ENCODE measurements at regions not wholly inside any gene's neighbourhood (a gene's known extent, or its start where the extent isn't known, plus 50 kb on each side); places are given as distances from the start of the nearest gene placed in this dataset.

DNA sequence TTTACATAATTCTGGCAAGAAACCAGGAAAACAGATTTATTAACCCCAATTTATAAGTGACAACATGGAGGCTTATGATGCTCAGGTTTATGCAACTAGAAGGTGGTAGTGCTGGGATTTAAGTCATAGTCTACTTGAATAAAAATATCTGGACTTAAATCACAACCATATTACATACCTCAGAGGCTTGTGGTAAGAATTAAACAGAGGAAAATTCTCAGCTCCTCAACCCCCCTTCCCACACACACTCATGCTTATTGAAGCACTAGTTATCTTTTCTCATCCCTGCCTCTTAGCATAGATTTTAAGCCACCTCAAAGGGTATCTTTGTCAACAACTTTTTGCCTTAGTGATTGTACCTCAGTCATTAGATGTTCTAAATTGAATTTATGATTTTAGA lies 731.0 kb downstream of the PRELID2 start:
- Histone ChIP-seq H3K27ac (ENCODE audit: control insufficient read depth, insufficient read depth, low read length) (no peak overlapping the region), H3K27me3 (ENCODE audit: control insufficient read depth, extremely low read depth, insufficient read depth, low read length) (no peaks in the 10 kb centered on the region), H3K4me1 (ENCODE audit: control insufficient read depth, extremely low read depth, insufficient read depth, low read length) (no peaks in the 10 kb centered on the region), H4K20me1 (ENCODE audit: control insufficient read depth, extremely low read depth, insufficient read depth, low read length) (no peaks in the 10 kb centered on the region), H3K9me3 (ENCODE audit: control insufficient read depth, low read depth, low read length) (no peaks in the 10 kb centered on the region), H3K4me3 (ENCODE audit: control insufficient read depth in 2 of 3, extremely low read depth in 1 of 3, insufficient read depth in 2 of 3, low read depth in 1 of 3, low read length in 3 of 3) (no peak overlapping the region), H3K36me3 (ENCODE audit: control insufficient read depth in 2 of 2, extremely low read depth in 1 of 2, insufficient read depth in 2 of 2, low read length in 2 of 2) (no peaks in the 10 kb centered on the region), H2AFZ (ENCODE audit: control insufficient read depth, low read length) (no peak overlapping the region), H3K4me2 (ENCODE audit: control insufficient read depth, extremely low read depth, insufficient read depth, low read depth, low read length) (no peak overlapping the region), H3K9me1 (ENCODE audit: control insufficient read depth, extremely low read depth, insufficient read depth, low read length) (no peaks in the 10 kb centered on the region), H3K79me2 (ENCODE audit: control insufficient read depth, insufficient read depth, low read length) (no peaks in the 10 kb centered on the region), H3K9ac (ENCODE audit: control insufficient read depth, extremely low read depth, insufficient read depth, low read length) (no peak overlapping the region)
- TF ChIP-seq EZH2 (IDR thresholded peaks at IDR 0.05; ENCODE audit: low read length), result no peak
- TF ChIP-seq, protein P1, sequence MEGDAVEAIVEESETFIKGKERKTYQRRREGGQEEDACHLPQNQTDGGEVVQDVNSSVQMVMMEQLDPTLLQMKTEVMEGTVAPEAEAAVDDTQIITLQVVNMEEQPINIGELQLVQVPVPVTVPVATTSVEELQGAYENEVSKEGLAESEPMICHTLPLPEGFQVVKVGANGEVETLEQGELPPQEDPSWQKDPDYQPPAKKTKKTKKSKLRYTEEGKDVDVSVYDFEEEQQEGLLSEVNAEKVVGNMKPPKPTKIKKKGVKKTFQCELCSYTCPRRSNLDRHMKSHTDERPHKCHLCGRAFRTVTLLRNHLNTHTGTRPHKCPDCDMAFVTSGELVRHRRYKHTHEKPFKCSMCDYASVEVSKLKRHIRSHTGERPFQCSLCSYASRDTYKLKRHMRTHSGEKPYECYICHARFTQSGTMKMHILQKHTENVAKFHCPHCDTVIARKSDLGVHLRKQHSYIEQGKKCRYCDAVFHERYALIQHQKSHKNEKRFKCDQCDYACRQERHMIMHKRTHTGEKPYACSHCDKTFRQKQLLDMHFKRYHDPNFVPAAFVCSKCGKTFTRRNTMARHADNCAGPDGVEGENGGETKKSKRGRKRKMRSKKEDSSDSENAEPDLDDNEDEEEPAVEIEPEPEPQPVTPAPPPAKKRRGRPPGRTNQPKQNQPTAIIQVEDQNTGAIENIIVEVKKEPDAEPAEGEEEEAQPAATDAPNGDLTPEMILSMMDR (optimal IDR thresholded peaks at IDR 0.05 in 1 of 3, IDR thresholded peaks at IDR 0.05 in 1 of 3, conservative IDR thresholded peaks at IDR 0.05 in 1 of 3; ENCODE audit: extremely low read depth in 1 of 3, insufficient read depth in 2 of 3, low read length in 3 of 3), result no peak
- DNase-seq (ENCODE audit: low read depth, low spot score), result no peak
- dilution Hi-C loops (cut with MboI; ENCODE audit: extremely low pct_ligation_motif_present, low sequenced_read_pairs), result no loop called here
- no peak for FAIRE-seq

DNA sequence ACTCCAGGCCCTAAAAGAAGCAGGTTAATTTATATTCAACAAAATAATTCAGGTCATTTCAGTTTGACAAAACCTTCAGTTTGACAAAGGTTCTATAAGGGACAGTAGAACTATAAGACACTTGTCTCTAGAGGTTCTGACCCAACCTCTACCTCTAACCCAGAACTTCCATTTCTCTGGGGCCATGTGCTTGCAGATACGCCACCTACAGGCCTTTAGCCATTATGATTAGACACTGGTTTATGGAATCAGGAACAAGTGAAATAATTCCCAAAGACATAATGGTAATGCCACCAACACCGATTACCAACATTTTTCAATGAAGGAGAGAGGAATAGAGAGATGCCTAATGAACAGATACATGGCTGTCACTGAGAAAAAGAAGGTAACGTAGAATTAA lies 733.9 kb downstream of the PRELID2 start:
- H2AFZ ChIP-seq (ENCODE audit: control insufficient read depth, low read length), result no peak overlapping the region
- no peak overlapping the region for H3K4me3 ChIP-seq (ENCODE audit: control insufficient read depth in 2 of 3, extremely low read depth in 1 of 3, insufficient read depth in 2 of 3, low read depth in 1 of 3, low read length in 3 of 3)
- no peaks in the 10 kb centered on the region for H3K27me3 ChIP-seq (ENCODE audit: control insufficient read depth, extremely low read depth, insufficient read depth, low read length)
- no peaks in the 10 kb centered on the region for H4K20me1 ChIP-seq (ENCODE audit: control insufficient read depth, extremely low read depth, insufficient read depth, low read length)
- no peak overlapping the region for H3K9ac ChIP-seq (ENCODE audit: control insufficient read depth, extremely low read depth, insufficient read depth, low read length)
- DNase-seq (ENCODE audit: low read depth, low spot score) (no peak), FAIRE-seq (no peak)
- no peak overlapping the region for H3K27ac ChIP-seq (ENCODE audit: control insufficient read depth, insufficient read depth, low read length)
- no peaks in the 10 kb centered on the region for H3K9me3 ChIP-seq (ENCODE audit: control insufficient read depth, low read depth, low read length)
- dilution Hi-C loops (cut with MboI; ENCODE audit: extremely low pct_ligation_motif_present, low sequenced_read_pairs), result no loop called here
- H3K79me2 ChIP-seq (ENCODE audit: control insufficient read depth, insufficient read depth, low read length), result no peaks in the 10 kb centered on the region
- no peaks in the 10 kb centered on the region for H3K4me1 ChIP-seq (ENCODE audit: control insufficient read depth, extremely low read depth, insufficient read depth, low read length)
- TF ChIP-seq EZH2 (IDR thresholded peaks at IDR 0.05; ENCODE audit: low read length), result no peak
- TF ChIP-seq, protein P1 (optimal IDR thresholded peaks at IDR 0.05 in 1 of 3, IDR thresholded peaks at IDR 0.05 in 1 of 3, conservative IDR thresholded peaks at IDR 0.05 in 1 of 3; ENCODE audit: extremely low read depth in 1 of 3, insufficient read depth in 2 of 3, low read length in 3 of 3), result peak; percentile 7 to 48 (median 11)
- no peak overlapping the region for H3K4me2 ChIP-seq (ENCODE audit: control insufficient read depth, extremely low read depth, insufficient read depth, low read depth, low read length)
- no peaks in the 10 kb centered on the region for H3K36me3 ChIP-seq (ENCODE audit: control insufficient read depth in 2 of 2, extremely low read depth in 1 of 2, insufficient read depth in 2 of 2, low read length in 2 of 2)
- no peaks in the 10 kb centered on the region for H3K9me1 ChIP-seq (ENCODE audit: control insufficient read depth, extremely low read depth, insufficient read depth, low read length)

Data from keratinocyte (primary cell).